Mucosa of stomach (tissue), 1 donor: ENCODE measurements at regions not wholly inside any gene's neighbourhood (a gene's known extent, or its start where the extent isn't known, plus 50 kb on each side); places are given as distances from the start of the nearest gene placed in this dataset.

Experiments used
- H3K27me3 ChIP-seq: one replicate; pipeline ENCODE4 v1.7.0; 2013; ENCODE audit warnings: mild to moderate bottlenecking, low read length; ENCODE audit not compliant: control insufficient read depth, insufficient read depth
- H3K36me3 ChIP-seq: one replicate; pipeline ENCODE4 v1.7.0; 2013; ENCODE audit warnings: low read length; ENCODE audit not compliant: control insufficient read depth, insufficient read depth
- H3K4me1 ChIP-seq: one replicate; pipeline ENCODE4 v1.7.0; 2013; ENCODE audit warnings: mild to moderate bottlenecking, low read length; ENCODE audit not compliant: control insufficient read depth, insufficient read depth
- H3K4me3 ChIP-seq: one replicate; pipeline ENCODE4 v1.7.0; 2013; ENCODE audit warnings: low read length
- H3K9ac ChIP-seq: one replicate; pipeline ENCODE4 v1.7.0; 2013; ENCODE audit warnings: mild to moderate bottlenecking, low read length, moderate library complexity
- H3K9me3 ChIP-seq: one replicate; pipeline ENCODE4 v1.7.0; 2013; ENCODE audit warnings: mild to moderate bottlenecking, low read length, moderate library complexity; ENCODE audit not compliant: control insufficient read depth
- donor health status: Pancreatic carcinoma.

GRCh38 chr7:156185076-156185475, 372.8 kb upstream of the SHH start:
- no peaks in the 10 kb centered on the region for H3K9me3 ChIP-seq
- no peak overlapping the region for H3K4me3 ChIP-seq
- no peaks in the 10 kb centered on the region for H3K4me1 ChIP-seq
- H3K27me3 ChIP-seq, result no peaks in the 10 kb centered on the region
- no peaks in the 10 kb centered on the region for H3K36me3 ChIP-seq
- H3K9ac ChIP-seq, result no peak overlapping the region

GRCh38 chr7:156184164-156184563, 371.9 kb upstream of the SHH start:
- Histone ChIP-seq H3K4me3 (no peak overlapping the region), H3K27me3 (no peaks in the 10 kb centered on the region), H3K36me3 (no peaks in the 10 kb centered on the region), H3K4me1 (no peaks in the 10 kb centered on the region), H3K9me3 (no peaks in the 10 kb centered on the region), H3K9ac (no peak overlapping the region)

- H3K4me3 ChIP-seq, result no peak overlapping the region
- no peak overlapping the region for H3K9ac ChIP-seq
- no peaks in the 10 kb centered on the region for H3K9me3 ChIP-seq
- no peaks in the 10 kb centered on the region for H3K36me3 ChIP-seq
- H3K4me1 ChIP-seq, result no peaks in the 10 kb centered on the region
- no peaks in the 10 kb centered on the region for H3K27me3 ChIP-seq
These were observed 368.4 kb upstream of the SHH start for GRCh38 chr7:156180451-156181229.

- no peak overlapping the region for H3K9ac ChIP-seq
- no peaks in the 10 kb centered on the region for H3K27me3 ChIP-seq
- no peak overlapping the region for H3K4me3 ChIP-seq
- H3K4me1 ChIP-seq, result no peaks in the 10 kb centered on the region
- H3K9me3 ChIP-seq, result no peaks in the 10 kb centered on the region
- no peaks in the 10 kb centered on the region for H3K36me3 ChIP-seq
These were observed 367.7 kb upstream of the SHH start for GRCh38 chr7:156179872-156180390.

GRCh38 chr7:156178857-156179256, 366.6 kb upstream of the SHH start:
- H3K36me3 ChIP-seq, result no peaks in the 10 kb centered on the region
- H3K4me1 ChIP-seq, result no peaks in the 10 kb centered on the region
- no peak overlapping the region for H3K9ac ChIP-seq
- no peaks in the 10 kb centered on the region for H3K27me3 ChIP-seq
- no peaks in the 10 kb centered on the region for H3K9me3 ChIP-seq
- H3K4me3 ChIP-seq, result no peak overlapping the region

GRCh38 chr7:156178214-156178613, 366.0 kb upstream of the SHH start:
- Histone ChIP-seq H3K27me3 (no peaks in the 10 kb centered on the region), H3K9me3 (no peaks in the 10 kb centered on the region), H3K4me1 (no peaks in the 10 kb centered on the region), H3K4me3 (no peak overlapping the region), H3K9ac (no peak overlapping the region), H3K36me3 (no peaks in the 10 kb centered on the region)

GRCh38 chr7:156177422-156178055, 365.3 kb upstream of the SHH start:
- H3K9ac ChIP-seq, result no peak overlapping the region
- H3K4me1 ChIP-seq, result no peaks in the 10 kb centered on the region
- H3K36me3 ChIP-seq, result no peaks in the 10 kb centered on the region
- no peak overlapping the region for H3K4me3 ChIP-seq
- no peaks in the 10 kb centered on the region for H3K9me3 ChIP-seq
- H3K27me3 ChIP-seq, result no peaks in the 10 kb centered on the region

GRCh38 chr7:156176039-156176438, 363.8 kb upstream of the SHH start:
- Histone ChIP-seq H3K4me3 (no peak overlapping the region), H3K9me3 (no peaks in the 10 kb centered on the region), H3K4me1 (no peaks in the 10 kb centered on the region), H3K27me3 (no peaks in the 10 kb centered on the region), H3K9ac (no peak overlapping the region), H3K36me3 (no peaks in the 10 kb centered on the region)

- H3K36me3 ChIP-seq, result no peaks in the 10 kb centered on the region
- H3K27me3 ChIP-seq, result no peaks in the 10 kb centered on the region
- no peak overlapping the region for H3K4me3 ChIP-seq
- H3K4me1 ChIP-seq, result no peaks in the 10 kb centered on the region
- H3K9ac ChIP-seq, result no peak overlapping the region
- H3K9me3 ChIP-seq, result no peaks in the 10 kb centered on the region
These were observed 362.7 kb upstream of the SHH start for GRCh38 chr7:156175003-156175402.

GRCh38 chr7:156174428-156174827, 362.2 kb upstream of the SHH start:
- no peaks in the 10 kb centered on the region for H3K27me3 ChIP-seq
- no peaks in the 10 kb centered on the region for H3K36me3 ChIP-seq
- H3K9me3 ChIP-seq, result no peaks in the 10 kb centered on the region
- H3K4me3 ChIP-seq, result no peak overlapping the region
- no peak overlapping the region for H3K9ac ChIP-seq
- H3K4me1 ChIP-seq, result no peaks in the 10 kb centered on the region

- Histone ChIP-seq H3K27me3 (no peaks in the 10 kb centered on the region), H3K36me3 (no peaks in the 10 kb centered on the region), H3K4me3 (no peak overlapping the region), H3K4me1 (no peaks in the 10 kb centered on the region), H3K9me3 (no peaks in the 10 kb centered on the region), H3K9ac (no peak overlapping the region)
These were observed 361.6 kb upstream of the SHH start for GRCh38 chr7:156173748-156174353.

GRCh38 chr7:156173346-156173745, 361.1 kb upstream of the SHH start:
- Histone ChIP-seq H3K9me3 (no peaks in the 10 kb centered on the region), H3K4me1 (no peaks in the 10 kb centered on the region), H3K4me3 (no peak overlapping the region), H3K9ac (no peak overlapping the region), H3K36me3 (no peaks in the 10 kb centered on the region), H3K27me3 (no peaks in the 10 kb centered on the region)
